GM12865 (cell line): ENCODE measurements at regions not wholly inside any gene's neighbourhood (a gene's known extent, or its start where the extent isn't known, plus 50 kb on each side); places are given as distances from the start of the nearest gene placed in this dataset.
A peak's percentile ranks its signal among the peaks of the same experiment; 100 is the strongest.

ENCODE experiments used
- DNase-seq: peaks from one replicate; pipeline ENCODE4 v3.0.0; 2010; ENCODE audit warnings: low read depth
- H3K4me3 ChIP-seq: 2 replicates; pipeline ENCODE4 v1.5.1; 2011; ENCODE audit warnings: mild to moderate bottlenecking, low read depth, low read length, control low read depth
- CTCF ChIP-seq: IDR thresholded peaks from 2 replicates; pipeline ENCODE4 v1.5.1; 2011; ENCODE audit warnings: low read length, control low read depth, low read depth, inconsistent platforms; ENCODE audit not compliant: insufficient read depth; ENCODE audit errors: missing control alignments

GRCh38 chr2:15855766-15856260 lies 84.5 kb upstream of the MYCN start:
- no peak for DNase-seq
- no peak for TF ChIP-seq CTCF

GRCh38 chr2:15856318-15856717 lies 84.0 kb upstream of the MYCN start:
- no peak overlapping the region for H3K4me3 ChIP-seq
- TF ChIP-seq CTCF = no peak
- no peak for DNase-seq

More at GRCh38 chr2:15855766-15856260, 84.5 kb upstream of the MYCN start:
- no peak overlapping the region for H3K4me3 ChIP-seq

- no peak for DNase-seq
- TF ChIP-seq CTCF = no peak
- no peak overlapping the region for H3K4me3 ChIP-seq
These were observed 81.9 kb upstream of the MYCN start for GRCh38 chr2:15858466-15858865.

GRCh38 chr2:15860051-15860663 lies 80.2 kb upstream of the MYCN start:
- no peak for TF ChIP-seq CTCF
- no peak overlapping the region for H3K4me3 ChIP-seq
- DNase-seq = no peak

- H3K4me3 ChIP-seq = no peak overlapping the region
- TF ChIP-seq CTCF = peak; percentile 14
- DNase-seq = no peak
These were observed 79.6 kb upstream of the MYCN start for GRCh38 chr2:15860760-15861159.

GRCh38 chr2:15861172-15861822 lies 79.1 kb upstream of the MYCN start:
- DNase-seq = no peak
- H3K4me3 ChIP-seq = no peak overlapping the region
- no peak for TF ChIP-seq CTCF
